ENCODE measurements at regions not wholly inside any gene's neighbourhood (a gene's known extent, or its start where the extent isn't known, plus 50 kb on each side); places are given as distances from the start of the nearest gene placed in this dataset.
"Not testable (repeated sequence)": the region's sequence is repeated elsewhere in the genome, so short reads cannot be mapped to it uniquely, and the experiment has no call there.

GRCh38 chr2:236632295-236633218, 62.9 kb downstream of the ACKR3 start:
- DNase-seq = no peak

DNA sequence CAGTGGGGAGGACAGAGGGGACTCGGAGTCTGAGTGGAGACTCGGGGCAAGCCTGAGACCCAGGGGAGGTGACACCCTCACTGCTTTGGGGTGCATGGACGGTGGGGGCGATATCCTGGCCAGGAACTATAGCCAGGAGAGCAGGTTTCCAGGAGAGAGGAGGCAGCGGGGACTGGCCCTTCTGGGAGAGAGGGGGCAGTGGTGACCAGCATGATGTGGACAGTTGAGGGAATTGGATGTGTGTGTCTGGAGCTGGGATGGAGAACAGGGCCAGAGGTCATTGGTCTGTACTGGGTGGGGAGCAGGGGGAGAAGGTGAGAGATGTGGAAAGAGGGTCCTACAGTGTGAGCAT, 63.6 kb downstream of the ACKR3 start:
- no peak for DNase-seq

GRCh38 chr2:236633775-236634560, 64.3 kb downstream of the ACKR3 start:
- DNase-seq = no peak

GRCh38 chr2:236636261-236636660, 66.6 kb downstream of the ACKR3 start:
- no peak for DNase-seq

GRCh38 chr2:236636714-236637470, 67.3 kb downstream of the ACKR3 start:
- DNase-seq = no peak

DNA sequence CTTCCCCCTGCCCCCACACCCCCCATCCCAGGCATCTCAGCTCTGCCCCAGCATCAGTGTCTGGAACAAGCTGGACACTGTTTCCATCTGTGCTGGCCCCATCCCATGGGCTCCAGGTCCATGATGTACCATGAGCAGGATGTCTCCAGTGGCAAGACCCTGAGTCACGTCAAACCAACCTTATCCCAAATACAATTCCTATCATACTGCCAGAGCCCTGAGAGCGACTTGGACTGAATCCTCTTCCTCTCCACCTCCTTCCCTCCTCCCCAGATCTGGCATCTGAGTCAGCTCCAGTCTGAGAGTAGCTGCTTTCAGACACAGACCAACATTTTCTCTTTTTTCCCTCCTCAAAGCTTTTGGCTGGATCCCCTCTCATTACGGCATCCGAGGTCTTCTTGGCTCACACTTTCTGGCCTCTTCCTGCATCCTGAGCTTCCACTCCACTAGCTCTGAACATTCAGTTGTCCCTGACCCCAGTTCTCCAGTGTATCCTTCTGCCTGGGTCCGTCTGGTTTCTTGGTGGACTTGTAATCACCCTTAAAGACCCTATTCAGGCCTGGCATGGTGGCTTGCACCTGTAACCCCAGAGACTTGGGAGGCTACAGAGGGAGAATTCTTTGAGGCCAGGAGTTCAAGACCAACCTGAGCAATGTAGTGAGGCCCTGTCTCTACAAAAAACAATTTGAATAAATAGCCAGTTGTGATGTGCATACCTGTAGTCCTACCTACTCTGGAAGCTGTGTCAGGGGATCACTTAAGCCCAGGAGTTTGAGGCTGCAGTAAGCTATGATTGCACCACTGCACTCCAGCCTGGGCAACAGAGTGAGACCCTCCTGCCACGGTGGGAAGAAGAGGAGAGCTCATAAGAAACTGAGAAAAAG, 68.3 kb downstream of the ACKR3 start:
- DNase-seq = no peak

- no peak for DNase-seq
Observed at GRCh38 chr2:236638707-236639106, 69.1 kb downstream of the ACKR3 start.

DNA sequence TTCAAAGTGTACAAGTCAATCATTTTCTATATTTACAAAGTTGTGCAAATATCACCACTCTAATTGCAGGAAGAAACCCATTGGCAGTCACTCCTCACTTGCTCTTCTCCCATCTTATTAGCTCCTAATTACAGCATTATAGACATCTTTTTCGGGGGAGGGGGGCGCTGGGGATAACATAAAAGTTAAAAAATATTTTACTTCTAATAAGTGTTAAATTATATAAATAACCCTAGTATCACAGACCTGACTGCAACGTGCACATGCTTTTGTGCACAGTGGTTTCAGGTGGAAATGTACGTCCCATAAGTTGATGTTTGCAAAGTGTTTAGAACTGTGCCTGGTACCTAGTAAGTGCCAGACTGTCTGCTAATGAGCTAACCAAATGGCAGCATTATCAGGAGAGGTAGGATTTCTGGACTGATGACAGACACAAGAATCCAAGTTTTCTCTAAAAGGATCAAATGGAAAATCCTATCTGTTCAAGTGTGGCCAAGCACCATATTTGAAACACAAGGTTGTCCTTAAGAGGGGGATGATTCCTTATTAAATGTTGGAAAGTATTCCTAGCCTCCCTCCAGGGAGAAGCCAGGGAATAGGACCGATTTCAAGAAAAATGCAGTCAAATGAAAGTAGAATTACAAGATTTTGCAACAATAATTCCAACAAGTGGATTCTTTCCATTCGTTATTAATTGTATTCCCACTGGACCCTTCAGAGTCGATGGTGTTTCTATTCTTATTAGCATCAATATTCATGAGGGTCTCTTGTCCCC, 70.0 kb downstream of the ACKR3 start:
- DNase-seq = no peak

- no peak for DNase-seq
Observed at GRCh38 chr2:236641051-236641726, 71.6 kb downstream of the ACKR3 start.

GRCh38 chr2:236642125-236642524, 72.5 kb downstream of the ACKR3 start:
- DNase-seq = no peak

- no peak for DNase-seq
Observed at GRCh38 chr2:236642584-236643291, 73.1 kb downstream of the ACKR3 start.

DNA sequence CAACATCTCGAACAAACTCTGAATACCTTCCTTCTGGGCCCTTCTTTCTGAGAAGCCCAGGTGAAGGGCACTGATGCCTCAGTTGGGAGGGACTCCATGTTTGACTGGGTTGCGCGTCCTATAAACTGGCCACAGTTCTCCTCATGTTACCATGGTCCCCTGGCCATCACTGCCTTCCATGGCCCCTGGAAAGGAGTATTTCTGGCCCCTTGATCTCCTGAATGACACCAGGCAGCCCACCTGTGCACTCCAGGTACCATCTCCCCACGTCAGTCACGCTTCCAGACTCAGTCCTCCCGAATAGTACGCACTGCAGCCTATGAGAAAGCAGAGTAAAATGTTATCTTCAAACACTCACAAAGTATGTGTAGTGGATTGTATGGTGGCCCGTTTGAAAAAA, 73.9 kb downstream of the ACKR3 start:
- DNase-seq = no peak

GRCh38 chr2:236644067-236644466, 74.4 kb downstream of the ACKR3 start:
- no peak for DNase-seq

- DNase-seq = no peak
Observed at GRCh38 chr2:236644502-236644911, 74.9 kb downstream of the ACKR3 start.

- not testable (repeated sequence) for DNase-seq
Observed at GRCh38 chr2:236645141-236645540, 75.5 kb downstream of the ACKR3 start.

GRCh38 chr2:236646441-236646840, 76.8 kb downstream of the ACKR3 start:
- DNase-seq = no peak

GRCh38 chr2:236646871-236647270, 77.2 kb downstream of the ACKR3 start:
- no peak for DNase-seq

GRCh38 chr2:236647621-236648020, 78.0 kb downstream of the ACKR3 start:
- no peak for DNase-seq

DNA sequence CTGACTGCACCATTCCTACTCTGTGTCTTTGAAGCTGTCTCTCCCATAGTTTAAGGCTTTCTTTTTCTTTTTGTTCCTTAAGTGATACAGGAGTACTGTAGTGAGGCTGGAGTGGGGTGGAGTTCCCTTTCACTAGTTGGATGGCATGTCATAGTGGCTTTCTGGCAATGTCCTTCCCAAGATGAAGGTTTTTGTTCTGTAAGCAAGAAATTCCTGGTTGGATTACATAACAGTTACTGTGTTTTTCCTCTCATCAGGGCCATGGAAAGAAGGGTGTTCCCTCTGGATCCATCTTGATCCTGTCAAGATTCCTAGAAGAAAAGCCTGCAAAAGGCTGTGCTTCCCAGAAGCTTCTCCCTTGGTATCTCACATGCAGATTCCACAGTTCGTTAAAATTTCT, 84.2 kb downstream of the ACKR3 start:
- no peak for DNase-seq

GRCh38 chr2:236654496-236654895, 84.9 kb downstream of the ACKR3 start:
- no peak for DNase-seq

Data from activated CD8-positive, alpha-beta memory T cell treated with anti-CD3 and anti-CD28 coated beads, Interleukin-2, amount 50 U/mL, for 4 hours (primary cell).